ENCODE measurements at regions not wholly inside any gene's neighbourhood (a gene's known extent, or its start where the extent isn't known, plus 50 kb on each side); places are given as distances from the start of the nearest gene placed in this dataset.

GRCh38 chr19:30083125-30083681 lies 141.2 kb downstream of the URI1 start:
- no peak for DNase-seq

DNA sequence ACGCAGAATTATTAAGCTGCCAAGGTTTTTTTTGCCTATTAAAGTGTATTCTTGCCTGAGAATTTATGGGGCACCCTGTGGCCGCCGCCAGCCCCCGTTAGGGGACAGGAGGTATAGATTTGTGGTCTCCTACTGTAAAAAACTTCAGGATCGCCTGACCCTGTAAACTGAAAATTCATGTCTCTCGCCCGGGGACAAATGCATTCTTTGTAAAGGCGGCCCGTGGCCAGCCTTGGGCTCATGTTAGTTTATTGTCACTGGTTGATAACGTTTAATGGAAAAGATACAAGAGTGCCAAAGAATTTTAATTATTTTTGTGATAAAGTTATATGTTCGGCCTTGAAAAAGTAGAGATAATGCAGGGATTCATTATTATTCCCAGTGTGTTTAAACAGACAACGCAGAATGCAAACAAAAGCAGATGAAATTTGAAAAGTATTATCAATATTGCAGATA lies 141.7 kb downstream of the URI1 start:
- no peak for DNase-seq

DNA sequence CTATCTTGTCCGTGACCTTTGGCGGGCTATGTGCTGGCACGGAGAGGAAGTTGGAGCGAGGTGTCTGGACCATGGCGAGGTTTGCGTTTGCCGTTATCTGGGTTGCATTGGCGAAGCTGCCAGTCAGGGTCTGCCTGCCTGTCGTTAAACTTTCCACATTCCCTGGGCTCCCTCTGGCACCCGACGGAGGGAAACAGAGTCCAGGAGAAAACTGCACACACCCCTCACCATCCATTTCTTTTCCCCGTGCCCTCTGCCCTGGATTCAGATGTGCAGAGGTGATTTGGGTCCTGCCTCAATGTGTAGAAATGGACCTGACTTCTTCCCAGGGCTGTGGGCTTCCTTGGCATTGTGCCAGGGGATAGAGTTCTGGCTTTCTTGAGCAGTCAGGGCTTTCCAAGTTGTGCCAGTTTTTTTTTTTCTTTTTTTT lies 142.4 kb downstream of the URI1 start:
- DNase-seq = no peak

GRCh38 chr19:30085394-30085793 lies 143.4 kb downstream of the URI1 start:
- no peak for DNase-seq

GRCh38 chr19:30086220-30086619 lies 144.2 kb downstream of the URI1 start:
- DNase-seq = no peak

DNA sequence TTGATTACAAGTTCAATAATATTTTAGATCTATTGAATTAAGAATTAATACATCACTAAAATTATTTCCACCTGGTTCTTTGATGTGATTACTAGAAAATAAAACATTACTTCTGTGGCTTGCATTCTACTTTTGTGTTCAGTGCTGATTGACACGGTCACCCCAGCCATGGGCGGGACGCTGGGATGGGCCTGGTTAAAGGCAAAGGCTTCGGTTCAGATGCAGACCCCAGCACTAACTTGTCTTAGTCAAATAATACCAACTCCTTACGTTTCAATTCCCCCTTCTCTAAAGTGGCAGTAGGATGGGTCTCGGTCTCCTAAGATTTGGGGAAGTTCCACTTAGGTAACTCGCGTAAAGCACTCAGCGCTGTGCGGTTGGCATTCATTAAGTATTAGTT lies 144.9 kb downstream of the URI1 start:
- DNase-seq = no peak

- DNase-seq = no peak
Observed at GRCh38 chr19:30087381-30088138, 145.5 kb downstream of the URI1 start.

DNA sequence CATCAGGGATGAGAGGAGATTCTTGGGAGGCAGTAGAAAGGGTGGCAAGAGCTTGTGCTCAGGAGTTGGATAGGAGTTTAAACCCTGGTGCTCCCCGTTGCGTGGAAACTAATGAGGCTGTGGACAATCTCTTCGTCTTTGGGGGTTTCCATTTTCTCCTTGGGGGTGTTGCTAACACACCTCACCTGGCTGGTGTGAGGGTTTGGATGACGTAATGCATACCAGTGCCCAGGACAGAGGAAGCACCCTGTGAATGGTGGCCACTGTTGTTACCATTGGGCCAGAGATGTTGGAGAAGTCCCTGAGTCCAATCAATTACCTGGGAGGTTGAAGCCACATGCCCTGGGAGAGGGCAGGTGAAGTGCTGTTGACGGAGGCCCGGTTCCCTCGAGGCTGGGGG lies 146.5 kb downstream of the URI1 start:
- DNase-seq = no peak

- DNase-seq = no peak
Observed at GRCh38 chr19:30089086-30089665, 147.1 kb downstream of the URI1 start.

DNA sequence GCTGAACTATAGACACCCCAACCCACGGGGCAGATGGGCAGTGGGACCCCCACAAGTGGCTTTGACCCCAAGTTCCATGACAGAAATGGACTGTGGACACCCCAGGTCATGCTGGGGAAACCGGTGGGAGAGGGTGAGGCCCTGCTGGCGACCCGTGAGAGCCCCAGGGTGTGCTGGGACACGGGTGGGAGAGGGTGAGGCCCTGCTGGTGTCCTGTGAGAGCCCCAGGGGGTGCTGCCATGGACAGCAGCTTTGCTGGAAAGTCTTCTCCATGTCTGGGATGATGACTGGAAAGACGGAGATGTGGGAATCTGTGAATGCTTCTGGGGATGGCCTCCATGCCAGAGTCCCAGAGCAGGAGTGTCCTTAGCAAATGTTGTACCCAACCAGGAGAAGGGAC lies 148.4 kb downstream of the URI1 start:
- DNase-seq = no peak

- no peak for DNase-seq
Observed at GRCh38 chr19:30090963-30091362, 148.9 kb downstream of the URI1 start.

- no peak for DNase-seq
Observed at GRCh38 chr19:30091456-30091855, 149.4 kb downstream of the URI1 start.

DNA sequence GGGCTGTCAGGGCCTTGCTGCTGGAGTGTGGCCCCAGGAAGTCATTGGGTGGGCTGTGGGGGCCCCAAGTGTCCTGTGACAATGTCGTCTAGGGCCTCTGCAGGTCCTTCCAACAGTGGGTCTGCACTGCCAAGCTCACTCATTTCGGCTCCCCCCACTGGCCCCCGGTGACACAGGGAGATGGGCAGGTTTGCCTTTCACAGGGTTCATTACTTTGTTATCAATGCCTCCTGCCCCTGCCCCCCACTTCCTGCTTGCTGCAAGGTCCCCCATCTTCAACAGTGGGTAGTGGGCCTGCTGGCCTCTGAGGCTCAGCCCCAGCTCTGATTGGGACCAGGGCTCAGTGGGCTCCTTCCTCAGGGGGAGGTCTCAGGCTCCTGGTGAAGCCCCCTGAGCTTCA lies 149.8 kb downstream of the URI1 start:
- no peak for DNase-seq

DNA sequence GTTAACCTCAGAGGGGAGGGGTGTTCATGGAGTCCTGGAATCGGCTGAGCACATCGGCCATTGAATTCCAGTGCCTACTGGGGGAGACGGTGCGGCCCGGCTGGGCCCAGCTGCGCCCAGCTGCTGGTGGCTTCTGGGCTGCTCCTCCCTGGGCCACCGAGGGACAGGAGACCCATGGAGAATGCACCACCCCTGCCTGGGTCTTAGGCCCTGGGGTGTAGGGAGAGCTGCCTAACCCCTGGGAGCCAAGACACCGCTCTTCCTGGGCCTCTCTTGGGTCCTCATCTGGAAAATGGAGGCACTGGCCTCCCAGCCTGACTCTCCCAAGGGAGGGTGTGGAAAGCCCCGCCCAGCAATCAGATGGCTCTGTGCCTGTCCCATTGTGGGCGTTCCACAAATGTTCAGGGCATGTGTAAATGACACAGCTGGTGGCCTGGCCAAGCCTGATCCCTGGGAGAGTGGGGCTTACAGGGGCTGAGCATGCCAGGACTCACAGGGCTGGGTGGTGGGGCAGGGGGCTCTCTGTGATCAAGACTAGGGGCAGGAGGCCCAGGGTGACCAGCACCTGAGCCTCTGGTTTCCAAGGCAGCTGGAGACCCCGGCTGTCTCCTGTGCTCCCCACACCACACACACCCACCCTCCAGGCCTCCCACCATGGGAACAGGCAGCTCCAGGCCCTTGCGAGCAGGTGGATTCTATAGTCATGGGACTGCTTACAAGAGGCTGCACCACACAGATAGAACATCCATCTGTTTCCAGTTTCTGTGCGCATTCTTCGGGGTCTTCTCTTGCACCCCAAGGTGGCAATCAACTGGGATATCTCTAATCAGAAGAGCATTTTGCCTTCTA lies 150.9 kb downstream of the URI1 start:
- DNase-seq = no peak

GRCh38 chr19:30093966-30094755 lies 152.1 kb downstream of the URI1 start:
- no peak for DNase-seq

DNA sequence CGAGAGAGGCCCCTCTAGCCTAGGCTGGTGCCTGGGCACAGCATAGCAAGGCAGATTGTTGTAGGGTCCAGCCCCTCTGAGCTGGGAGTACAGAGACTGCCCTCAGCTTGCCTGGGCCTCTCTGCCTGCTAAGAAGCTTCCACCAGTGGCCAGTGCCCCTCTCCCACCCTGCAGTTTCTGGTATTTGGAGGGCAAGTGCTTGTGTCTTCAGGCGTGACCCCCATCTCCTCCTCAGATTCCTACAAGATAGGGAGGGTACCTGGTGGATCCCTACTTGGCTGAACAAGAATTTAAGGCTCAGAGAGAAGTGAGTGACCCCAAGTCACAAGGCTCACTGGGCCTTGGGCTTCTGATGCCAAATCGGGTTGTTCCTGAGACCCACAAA lies 152.7 kb downstream of the URI1 start:
- DNase-seq = no peak

DNA sequence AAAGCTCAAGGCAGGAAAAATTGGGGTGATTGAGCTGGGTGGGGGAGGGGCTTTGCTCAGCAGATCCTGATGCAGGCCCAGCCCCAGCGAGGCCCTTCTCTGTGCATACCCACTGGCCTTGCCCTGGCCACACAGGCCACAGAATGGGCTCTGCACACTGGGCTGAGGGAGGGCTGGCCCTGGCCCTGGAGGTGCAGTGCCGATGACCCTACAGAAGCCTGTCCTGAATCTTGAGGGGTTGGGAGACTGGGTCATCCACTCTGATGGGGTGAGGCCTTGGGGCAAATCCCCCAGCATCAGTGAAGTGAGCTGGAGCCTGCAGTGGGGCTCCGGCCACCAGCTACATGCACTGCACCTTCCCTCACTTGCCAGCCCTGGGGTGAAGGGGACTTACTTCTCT lies 153.1 kb downstream of the URI1 start:
- DNase-seq = no peak

GRCh38 chr19:30096596-30097370 lies 154.7 kb downstream of the URI1 start:
- DNase-seq = no peak

GRCh38 chr19:30097746-30098280 lies 155.8 kb downstream of the URI1 start:
- DNase-seq = no peak

- DNase-seq = no peak
Observed at GRCh38 chr19:30102239-30102638, 160.2 kb downstream of the URI1 start.

- DNase-seq = no peak
Observed at GRCh38 chr19:30102666-30103065, 160.6 kb downstream of the URI1 start.

DNA sequence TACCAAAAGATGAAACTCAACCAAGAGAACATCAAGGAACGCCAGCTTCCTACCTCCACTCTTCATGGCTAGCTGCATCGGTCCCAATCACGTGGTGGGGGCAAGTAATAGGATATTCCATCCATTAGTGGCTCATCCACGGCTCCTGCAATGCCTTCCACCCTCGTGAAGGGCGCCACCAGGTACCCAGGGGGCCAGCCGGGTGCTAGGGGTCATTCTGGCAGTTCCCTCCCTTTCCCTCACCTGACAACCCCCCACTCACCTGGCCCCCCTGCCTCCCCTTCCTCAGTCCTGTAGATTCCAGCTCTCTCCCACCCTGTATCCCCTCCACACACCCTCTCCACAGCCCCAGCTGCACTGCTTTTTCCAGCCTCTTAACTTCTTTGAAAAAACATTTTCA lies 161.9 kb downstream of the URI1 start:
- no peak for DNase-seq

Data from activated naive CD4-positive, alpha-beta T cell treated with anti-CD3 and anti-CD28 coated beads, Interleukin-2, amount 50 U/mL, for 16 hours (primary cell).